PC-9 (cell line): ENCODE measurements at regions not wholly inside any gene's neighbourhood (a gene's known extent, or its start where the extent isn't known, plus 50 kb on each side); places are given as distances from the start of the nearest gene placed in this dataset.

Experiments used
- BruUV-seq: library from RNA; stranded (reverse); fragments of 400-500 nt; replicated peaks from 2 replicates; lab custom pipeline; 2021; lab: Mats Ljungman, UMichigan
- CTCF ChIA-PET: fragments of 300-600 bp; sonication (Branson Sonifier 250); formaldehyde crosslinking; loops from one replicate; lab custom pipeline; 2022; ENCODE audit warnings: antibody characterized with exemption; lab: Charles Lee
- POLR2A ChIA-PET: fragments of 300-600 bp; sonication (Branson Sonifier 250); formaldehyde crosslinking; loops from one replicate; lab custom pipeline; 2022; ENCODE audit warnings: antibody characterized with exemption; ENCODE audit not compliant: unreplicated experiment; lab: Charles Lee
- DNase-seq, 2 experiments: peaks; one replicate each; pipeline versions ENCODE4 v3.0.0 to v3.0.0-alpha.2; 2015 to 2022; ENCODE audit warnings: mixed read lengths in 1 of 2
- H2AFZ ChIP-seq: fragments of 200-600 bp; sonication (generic); 2 replicates; pipeline ENCODE4 v1.8.1; 2017; ENCODE audit warnings: antibody characterized with exemption
- H3F3A ChIP-seq: fragments of 200-600 bp; sonication (generic); 2 replicates; pipeline ENCODE4 v1.8.1; 2017; ENCODE audit warnings: antibody characterized with exemption, mild to moderate bottlenecking, low read depth; ENCODE audit not compliant: insufficient read depth
- H3K27ac ChIP-seq: fragments of 200-600 bp; sonication (generic); 2 replicates; pipeline ENCODE4 v1.6.1; 2016; ENCODE audit warnings: mixed run types
- H3K27me3 ChIP-seq: fragments of 200-600 bp; sonication (generic); 2 replicates; pipeline ENCODE4 v1.6.1; 2016; ENCODE audit warnings: low read depth, mixed run types; ENCODE audit not compliant: insufficient read depth
- H3K36me3 ChIP-seq: fragments of 200-600 bp; sonication (generic); 2 replicates; pipeline ENCODE4 v1.6.1; 2016; ENCODE audit warnings: low read depth, mixed run types
- H3K4me1 ChIP-seq: fragments of 200-600 bp; sonication (generic); replicated peaks from 2 replicates; pipeline ENCODE4 v1.6.1; 2016; ENCODE audit warnings: mixed run types; ENCODE audit not compliant: insufficient read depth
- H3K4me2 ChIP-seq: fragments of 200-600 bp; sonication (generic); 2 replicates; pipeline ENCODE4 v1.6.1; 2017; ENCODE audit warnings: mixed run types
- H3K4me3 ChIP-seq: fragments of 200-600 bp; sonication (generic); 2 replicates; pipeline ENCODE4 v1.6.1; 2016; ENCODE audit warnings: mixed run types
- H3K79me2 ChIP-seq: fragments of 200-600 bp; sonication (generic); 2 replicates; pipeline ENCODE4 v1.6.1; 2017; ENCODE audit warnings: low read depth, mixed run types
- H3K9me2 ChIP-seq: fragments of 200-600 bp; sonication (generic); 2 replicates; pipeline ENCODE4 v1.8.1; 2017; ENCODE audit warnings: mild to moderate bottlenecking; ENCODE audit not compliant: insufficient read depth
- H3K9me3 ChIP-seq: fragments of 200-600 bp; sonication (generic); 2 replicates; pipeline ENCODE4 v1.8.1; 2016; ENCODE audit warnings: low read depth; ENCODE audit not compliant: insufficient read depth
- H4K20me1 ChIP-seq: fragments of 200-600 bp; sonication (generic); 2 replicates; pipeline ENCODE4 v1.8.1; 2017; ENCODE audit not compliant: insufficient read depth
- CTCF ChIP-seq: fragments of 200-600 bp; sonication (generic); conservative IDR thresholded peaks from 2 replicates; pipeline ENCODE4 v1.6.1; 2017; ENCODE audit warnings: mixed run types, antibody characterized with exemption, mild to moderate bottlenecking, moderate library complexity
- EZH2 ChIP-seq: fragments of 200-600 bp; sonication (generic); IDR thresholded peaks from 2 replicates; pipeline ENCODE4 v1.8.0; 2017; ENCODE audit warnings: antibody characterized with exemption, low read depth
- intact Hi-C: fragments of 100-400 bp; cut with micrococcal nuclease; formaldehyde crosslinking; loops from one replicate; pipeline ENCODE4 v1.10.0; 2022; ENCODE audit not compliant: unreplicated experiment

DNA sequence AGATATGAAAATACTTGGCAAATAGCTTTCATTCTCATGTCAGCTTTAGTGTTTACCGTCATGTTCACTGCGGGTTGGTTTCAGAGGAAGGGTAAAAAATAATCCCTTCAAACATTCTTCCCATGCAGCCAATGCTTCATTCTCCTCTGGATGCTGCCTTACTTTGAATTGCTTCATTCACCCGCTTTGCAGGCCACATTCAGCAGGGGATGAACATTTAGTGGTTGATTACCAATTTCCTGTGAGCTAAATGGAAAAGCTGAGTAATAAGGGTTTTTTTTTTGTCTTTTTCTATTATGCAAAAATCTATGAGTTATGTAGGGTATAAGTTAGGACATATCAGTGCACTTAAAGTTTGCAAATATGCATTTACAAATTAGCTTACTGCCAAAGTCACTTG, 96.3 kb upstream of the MEF2C start:
- ChIA-PET CTCF (no interaction called here), POLR2A (no interaction called here)
- DNase-seq = no peak
- no peak overlapping the region for H3K4me3 ChIP-seq
- no peak for TF ChIP-seq EZH2
- TF ChIP-seq CTCF = no peak
- no peaks in the 10 kb centered on the region for H3K9me3 ChIP-seq
- no TSS peak for BruUV-seq
- H3K27me3 ChIP-seq = no peaks in the 10 kb centered on the region
- H3K4me2 ChIP-seq = no peak overlapping the region
- no peaks in the 10 kb centered on the region for H3K4me1 ChIP-seq
- no peaks in the 10 kb centered on the region for H3F3A ChIP-seq
- no peaks in the 10 kb centered on the region for H3K36me3 ChIP-seq
- no peaks in the 10 kb centered on the region for H4K20me1 ChIP-seq
- no peaks in the 10 kb centered on the region for H3K9me2 ChIP-seq
- no peak overlapping the region for H3K27ac ChIP-seq
- no peak overlapping the region for H2AFZ ChIP-seq
- no peaks in the 10 kb centered on the region for H3K79me2 ChIP-seq
- intact Hi-C loops = no loop called here

- no peaks in the 10 kb centered on the region for H4K20me1 ChIP-seq
- POLR2A ChIA-PET = no interaction called here
- no peaks in the 10 kb centered on the region for H3F3A ChIP-seq
- H3K27me3 ChIP-seq = no peaks in the 10 kb centered on the region
- no peak overlapping the region for H3K4me2 ChIP-seq
- H3K79me2 ChIP-seq = no peaks in the 10 kb centered on the region
- CTCF ChIA-PET = no interaction called here
- H3K36me3 ChIP-seq = no peaks in the 10 kb centered on the region
- no peaks in the 10 kb centered on the region for H3K9me2 ChIP-seq
- intact Hi-C loops = no loop called here
- H3K4me1 ChIP-seq = no peaks in the 10 kb centered on the region
- no peak overlapping the region for H3K4me3 ChIP-seq
- H3K27ac ChIP-seq = no peak overlapping the region
- no peak for TF ChIP-seq EZH2
- BruUV-seq = no TSS peak
- no peak overlapping the region for H2AFZ ChIP-seq
- H3K9me3 ChIP-seq = no peaks in the 10 kb centered on the region
- DNase-seq = no peak
These were observed 93.9 kb upstream of the MEF2C start for GRCh38 chr5:88976914-88977313.

DNA sequence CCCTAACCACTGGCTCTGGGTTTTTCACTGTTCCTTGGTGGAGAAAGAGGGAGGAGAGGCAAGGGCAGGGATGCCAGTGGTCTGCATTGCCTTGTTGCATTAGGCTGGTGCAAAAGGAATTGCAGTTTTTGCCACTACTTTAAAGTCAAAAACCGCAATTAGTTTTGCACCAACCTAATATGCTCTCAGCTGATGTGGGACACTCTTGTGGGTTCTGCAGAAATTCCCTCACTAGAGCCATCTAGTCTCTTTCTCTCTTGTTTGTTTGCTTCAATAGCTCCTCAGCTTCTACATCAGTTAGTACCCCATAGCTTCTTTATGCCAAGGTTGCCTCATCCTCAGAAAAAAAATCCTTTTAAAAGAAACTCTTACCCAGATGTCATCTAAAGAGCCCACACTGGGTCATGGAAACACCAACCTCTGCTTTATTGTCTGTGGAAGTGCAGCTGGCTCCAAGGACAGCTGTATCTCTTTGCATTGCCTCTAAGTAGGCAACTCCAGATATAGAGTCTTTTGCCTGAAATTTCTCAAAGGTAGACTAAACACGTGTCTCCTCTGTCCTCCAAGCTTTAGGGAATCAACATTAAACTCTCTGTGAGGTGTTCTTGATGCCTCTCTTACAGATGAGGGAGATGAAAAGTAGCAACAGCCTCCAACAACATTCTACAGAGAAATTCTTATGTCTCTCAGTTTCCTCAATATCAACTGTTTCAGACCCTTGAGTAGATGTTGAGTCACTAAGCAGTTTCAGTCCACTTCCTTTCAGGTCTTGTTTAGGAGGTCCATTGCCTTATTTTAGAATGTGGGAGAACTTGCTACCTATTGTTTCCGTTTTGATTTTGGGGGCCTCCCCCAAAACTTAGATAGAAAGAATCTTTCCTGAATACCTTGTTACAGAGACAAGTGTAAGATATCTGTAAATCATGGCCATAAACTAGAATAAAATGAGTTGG, 84.9 kb upstream of the MEF2C start:
- Histone ChIP-seq H3K9me3 (no peaks in the 10 kb centered on the region), H3K9me2 (peaks cover 8% of the 10 kb centered on the region; the same call in 1 of the 2 replicates), H3K4me1 (no peaks in the 10 kb centered on the region; the same call in 1 of the 2 replicates), H3K27ac (no peak overlapping the region), H3K4me2 (no peak overlapping the region), H2AFZ (no peak overlapping the region), H3K79me2 (no peaks in the 10 kb centered on the region), H3K36me3 (no peaks in the 10 kb centered on the region), H4K20me1 (0 out of 2 replicates have a peak, but pooled peaks cover 3% of the 10 kb centered on the region), H3K4me3 (no peak overlapping the region), H3F3A (no peaks in the 10 kb centered on the region), H3K27me3 (no peaks in the 10 kb centered on the region)
- no TSS peak for BruUV-seq
- CTCF ChIA-PET = no interaction called here
- intact Hi-C loops = no loop called here
- POLR2A ChIA-PET = no interaction called here
- DNase-seq = no peak
- TF ChIP-seq EZH2 (no peak), CTCF (no peak)
